Sciatic nerve (tissue), 2 donors: ENCODE measurements at regions not wholly inside any gene's neighbourhood (a gene's known extent, or its start where the extent isn't known, plus 50 kb on each side); places are given as distances from the start of the nearest gene placed in this dataset.
"Not testable (repeated sequence)": the region's sequence is repeated elsewhere in the genome, so short reads cannot be mapped to it uniquely, and the experiment has no call there.

ENCODE experiments used
- ATAC-seq: fragments of 200-7000 bp; cut with Tn5 transposase; one replicate; pipeline ENCODE4 v1.9.1; 2020; ENCODE audit warnings: mild to moderate bottlenecking, moderate library complexity
- DNase-seq: peaks from one replicate; pipeline ENCODE4 v3.0.0-alpha.2; 2020; ENCODE audit warnings: low spot score
- intact Hi-C: fragments of 100-400 bp; cut with DNase I; formaldehyde crosslinking; loops from one replicate; pipeline ENCODE4 v1.14.2; 2022
- donor health status: DM: no; HTN: no; CAD: no.
- donor health status: DM: no; HTN: no; CAD: no.

DNA sequence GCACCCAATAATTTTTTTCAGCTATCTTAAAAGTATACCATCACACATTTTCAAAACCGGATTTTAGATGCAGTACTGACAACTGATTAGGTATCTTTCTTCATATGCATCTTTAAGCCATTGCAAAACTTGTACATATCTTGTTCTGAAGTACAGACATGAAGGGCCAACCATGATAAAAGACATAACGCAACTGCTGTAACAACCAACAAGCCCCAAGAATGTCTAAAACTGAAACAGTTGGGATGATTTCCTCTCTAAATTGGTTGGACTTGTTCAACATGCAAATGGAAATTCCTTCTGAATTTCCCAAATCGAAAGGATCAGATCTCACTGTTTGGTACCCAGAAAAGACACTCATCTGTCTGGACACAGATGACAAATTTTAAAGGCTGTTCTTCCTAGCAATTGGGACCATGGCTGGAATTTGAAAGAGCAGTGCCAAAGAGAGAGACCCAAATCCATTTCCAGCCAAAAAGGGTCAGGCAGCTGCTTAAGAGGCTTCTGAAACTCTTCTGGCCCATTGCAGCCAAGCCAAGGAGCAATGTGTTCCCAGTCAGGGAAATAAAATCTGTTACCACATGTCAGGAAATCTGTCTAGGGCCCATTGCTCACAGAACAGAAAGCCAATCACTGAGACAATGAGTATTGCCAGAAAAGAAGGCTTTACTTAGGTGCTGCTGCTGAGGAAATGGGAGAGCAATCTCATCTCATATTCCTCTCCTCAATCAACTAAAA is 1122.4 kb upstream of the USP15 start:
- DNase-seq (no peak), ATAC-seq (no peak)
- intact Hi-C loops: no loop called here

- no peak for ATAC-seq
- intact Hi-C loops: no loop called here
These were observed 1121.8 kb upstream of the USP15 start for GRCh38 chr12:61138415-61138759.

GRCh38 chr12:61161961-61162360 is 1098.2 kb upstream of the USP15 start:
- DNase-seq: no peak
- intact Hi-C loops: no loop called here
- no peak for ATAC-seq

More at GRCh38 chr12:61138415-61138759, 1121.8 kb upstream of the USP15 start:
- DNase-seq: no peak

GRCh38 chr12:61188801-61189595 is 1071.2 kb upstream of the USP15 start:
- DNase-seq: no peak
- ATAC-seq: no peak
- intact Hi-C loops: no loop called here

DNA sequence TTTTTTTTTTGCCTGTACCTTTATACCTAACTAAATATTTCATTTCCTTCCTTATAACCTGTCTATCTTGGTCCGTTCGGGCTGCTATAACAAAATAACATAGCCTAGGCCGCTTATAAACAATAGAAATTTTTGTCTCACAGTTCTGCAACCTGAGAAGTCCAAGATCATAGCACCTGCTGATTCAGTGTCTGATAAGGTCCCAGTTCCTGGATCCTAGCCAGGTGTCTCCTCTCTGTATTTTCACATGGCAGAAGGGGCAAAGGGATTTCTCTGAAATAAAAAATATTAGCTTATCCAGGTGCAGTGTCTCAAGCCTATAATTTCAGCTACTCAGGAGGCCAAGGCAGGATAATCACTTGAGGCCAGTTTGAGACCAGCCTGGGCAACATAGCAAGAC is 1046.6 kb upstream of the USP15 start:
- no peak for ATAC-seq
- DNase-seq: no peak
- intact Hi-C loops: no loop called here

DNA sequence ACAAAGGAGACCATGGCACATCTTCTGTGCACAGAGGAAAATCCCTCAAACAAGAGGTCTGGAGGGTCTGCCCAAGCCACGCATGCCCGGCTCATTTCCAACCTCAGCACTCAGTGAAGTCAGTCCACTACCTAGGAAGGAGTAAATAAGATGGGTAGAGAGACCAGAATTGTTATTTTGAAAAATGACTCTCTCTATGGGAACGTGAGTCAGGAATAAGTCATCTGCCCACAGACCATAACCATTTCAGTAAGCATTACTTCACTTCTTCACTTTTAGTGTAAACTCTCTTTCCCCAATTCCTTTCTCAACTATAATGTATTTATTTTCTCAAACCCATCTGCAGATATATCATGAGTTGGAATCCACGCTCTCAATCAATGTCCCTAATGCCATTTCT is 1039.9 kb upstream of the USP15 start:
- DNase-seq (no peak), ATAC-seq (no peak)

GRCh38 chr12:61232040-61232439 is 1028.2 kb upstream of the USP15 start:
- ATAC-seq (no peak), DNase-seq (no peak)
- intact Hi-C loops: no loop called here

More for the DNA sequence above, 1039.9 kb upstream of the USP15 start:
- intact Hi-C loops: no loop called here

- intact Hi-C loops: no loop called here
- DNase-seq: no peak
- no peak for ATAC-seq
These were observed 1009.9 kb upstream of the USP15 start for GRCh38 chr12:61250303-61250702.

DNA sequence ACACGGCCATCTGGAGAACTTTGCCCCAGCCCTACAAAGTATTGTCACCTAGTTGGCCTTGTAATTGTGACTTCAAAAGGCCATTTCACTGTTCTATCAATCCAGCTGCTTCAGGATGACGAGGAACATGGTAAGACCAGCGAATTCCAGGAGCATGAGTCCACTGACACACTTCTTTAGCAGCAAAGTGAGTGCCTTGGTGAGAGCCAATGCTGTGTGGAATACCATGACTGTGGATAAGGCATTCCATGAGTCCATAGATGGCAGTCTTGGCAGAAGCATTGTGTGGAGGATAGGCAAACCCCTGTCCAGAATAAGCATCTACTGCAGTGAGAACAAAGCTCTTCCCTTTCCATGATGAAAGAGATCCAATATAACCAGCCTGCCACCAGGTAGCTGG is 1009.1 kb upstream of the USP15 start:
- intact Hi-C loops: no loop called here
- ATAC-seq (no peak), DNase-seq (no peak)

- ATAC-seq (no peak), DNase-seq (no peak)
- intact Hi-C loops: no loop called here
These were observed 1006.0 kb upstream of the USP15 start for GRCh38 chr12:61254225-61254624.

DNA sequence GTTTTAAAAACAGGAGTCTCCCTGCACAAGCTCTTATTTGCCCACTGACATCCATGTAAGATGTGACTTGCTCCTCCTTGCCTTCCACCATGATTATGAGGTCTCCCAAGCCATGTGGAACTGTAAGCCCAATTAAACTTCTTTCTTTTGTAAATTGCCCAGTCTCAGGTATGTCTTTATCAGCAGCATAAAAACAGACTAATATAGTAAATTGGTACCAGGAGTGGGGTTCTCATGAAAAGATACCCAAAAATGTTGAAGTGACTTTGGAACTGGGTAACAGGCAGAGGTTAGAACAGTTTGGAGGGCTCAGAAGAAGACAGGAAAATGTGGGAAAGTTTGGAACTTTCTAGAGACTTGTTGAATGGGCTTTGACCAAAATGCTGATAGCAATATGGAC is 995.9 kb upstream of the USP15 start:
- ATAC-seq, intact Hi-C loops, DNase-seq: not testable (repeated sequence)

GRCh38 chr12:61267474-61267873 is 992.7 kb upstream of the USP15 start:
- intact Hi-C loops: no loop called here
- no peak for DNase-seq
- ATAC-seq: no peak

- intact Hi-C loops: no loop called here
- ATAC-seq: no peak
- DNase-seq: no peak
These were observed 987.8 kb upstream of the USP15 start for GRCh38 chr12:61272441-61272840.

- intact Hi-C loops: no loop called here
These were observed 977.2 kb upstream of the USP15 start for GRCh38 chr12:61282790-61283575.

GRCh38 chr12:61290473-61290872 is 969.7 kb upstream of the USP15 start:
- intact Hi-C loops: no loop called here
- DNase-seq (no peak), ATAC-seq (no peak)

More at GRCh38 chr12:61282790-61283575, 977.2 kb upstream of the USP15 start:
- ATAC-seq: no peak
- no peak for DNase-seq

- ATAC-seq: no peak
- intact Hi-C loops: no loop called here
- no peak for DNase-seq
These were observed 968.6 kb upstream of the USP15 start for GRCh38 chr12:61291647-61292046.

DNA sequence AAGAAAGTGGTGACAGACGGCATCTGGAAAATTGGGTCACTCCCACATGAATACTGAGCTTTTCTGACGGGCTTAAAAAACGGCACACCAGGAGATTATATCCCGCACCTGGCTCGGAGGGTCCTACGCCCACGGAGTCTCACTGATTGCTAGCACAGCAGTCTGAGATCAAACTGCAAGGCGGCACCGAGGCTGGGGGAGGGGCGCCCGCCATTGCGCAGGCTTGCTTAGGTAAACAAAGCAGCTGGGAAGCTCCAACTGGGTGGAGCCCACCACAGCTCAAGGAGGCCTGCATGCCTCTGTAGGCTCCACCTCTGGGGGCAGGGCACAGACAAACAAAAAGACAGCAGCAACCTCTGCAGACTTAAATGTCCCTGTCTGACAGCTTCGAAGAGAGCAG is 966.2 kb upstream of the USP15 start:
- ATAC-seq, intact Hi-C loops, DNase-seq: not testable (repeated sequence)

DNA sequence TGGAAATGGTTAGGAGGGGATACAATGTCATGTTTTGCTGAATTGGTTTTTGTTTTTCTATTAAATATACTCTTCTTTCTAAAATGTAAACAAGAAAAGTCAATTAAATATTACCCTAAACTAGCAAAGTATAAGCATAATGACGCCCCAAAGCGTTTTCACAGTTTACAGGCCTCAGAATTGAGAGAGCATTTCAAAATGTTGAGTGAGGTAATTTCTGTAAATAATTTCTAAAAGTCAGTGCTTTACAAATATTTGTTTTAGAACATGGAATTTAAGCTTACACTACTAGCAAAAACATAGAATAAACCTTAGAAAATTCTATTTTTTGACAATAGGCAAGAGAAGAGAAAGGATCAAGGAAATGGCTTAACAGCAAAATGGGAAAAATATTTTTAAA is 958.4 kb upstream of the USP15 start:
- no peak for DNase-seq
- ATAC-seq: no peak
- intact Hi-C loops: no loop called here

- DNase-seq: no peak
- ATAC-seq: no peak
- intact Hi-C loops: no loop called here
These were observed 957.9 kb upstream of the USP15 start for GRCh38 chr12:61302282-61302681.

DNA sequence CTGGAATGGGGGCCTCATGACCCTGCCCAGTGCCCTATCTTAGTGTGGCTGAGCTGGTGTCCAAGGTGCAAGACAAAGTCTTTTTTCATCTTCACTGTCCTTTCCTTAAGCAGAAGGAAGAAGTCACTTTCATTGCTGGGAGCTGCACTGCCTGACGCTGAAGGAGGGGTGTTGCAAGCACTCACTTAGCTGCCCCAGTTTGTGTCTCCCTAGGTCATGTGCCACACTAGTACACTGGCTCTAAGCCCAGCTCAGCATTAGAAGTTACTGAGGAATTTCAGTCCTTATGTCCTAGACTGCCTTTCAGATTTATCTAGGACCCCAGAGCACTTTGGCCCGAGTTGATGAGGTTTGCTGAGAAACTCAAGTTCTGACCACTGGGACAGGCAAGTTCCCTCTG is 952.0 kb upstream of the USP15 start:
- DNase-seq (no peak), ATAC-seq (no peak)
- intact Hi-C loops: no loop called here
